IPS-NIHi11 (cell line): ENCODE measurements at regions not wholly inside any gene's neighbourhood (a gene's known extent, or its start where the extent isn't known, plus 50 kb on each side); places are given as distances from the start of the nearest gene placed in this dataset.
"Not testable (repeated sequence)": the region's sequence is repeated elsewhere in the genome, so short reads cannot be mapped to it uniquely, and the experiment has no call there.

ENCODE experiments used
- DNase-seq: peaks from one replicate; pipeline ENCODE4 v3.0.0; 2012; ENCODE audit warnings: mixed read lengths, low spot score

- DNase-seq = not testable (repeated sequence)
Measured at GRCh38 chr1:5766996-5767395, 225.2 kb downstream of the NPHP4 start.

- no peak for DNase-seq
Measured at GRCh38 chr1:5765997-5766913, 226.0 kb downstream of the NPHP4 start.

- no peak for DNase-seq
Measured at GRCh38 chr1:5765483-5765882, 226.7 kb downstream of the NPHP4 start.

- DNase-seq = no peak
Measured at GRCh38 chr1:5764959-5765358, 227.3 kb downstream of the NPHP4 start.

GRCh38 chr1:5764464-5764863, 227.8 kb downstream of the NPHP4 start:
- DNase-seq = no peak

GRCh38 chr1:5763696-5764370, 228.4 kb downstream of the NPHP4 start:
- no peak for DNase-seq

GRCh38 chr1:5758859-5759578, 233.2 kb downstream of the NPHP4 start:
- no peak for DNase-seq

- no peak for DNase-seq
Measured at GRCh38 chr1:5758000-5758858, 234.0 kb downstream of the NPHP4 start.

GRCh38 chr1:5757187-5757805, 234.9 kb downstream of the NPHP4 start:
- DNase-seq = no peak

- DNase-seq = no peak
Measured at GRCh38 chr1:5756434-5757186, 235.6 kb downstream of the NPHP4 start.

- no peak for DNase-seq
Measured at GRCh38 chr1:5755552-5756125, 236.6 kb downstream of the NPHP4 start.

GRCh38 chr1:5754817-5755551, 237.2 kb downstream of the NPHP4 start:
- DNase-seq = no peak

- DNase-seq = no peak
Measured at GRCh38 chr1:5753549-5754421, 238.4 kb downstream of the NPHP4 start.

GRCh38 chr1:5752746-5753548, 239.3 kb downstream of the NPHP4 start:
- no peak for DNase-seq

GRCh38 chr1:5751833-5752745, 240.1 kb downstream of the NPHP4 start:
- DNase-seq = no peak

- DNase-seq = no peak
Measured at GRCh38 chr1:5751163-5751540, 241.1 kb downstream of the NPHP4 start.
